Body of pancreas (tissue), 4 donors: ENCODE measurements at regions not wholly inside any gene's neighbourhood (a gene's known extent, or its start where the extent isn't known, plus 50 kb on each side); places are given as distances from the start of the nearest gene placed in this dataset.

Experiments used
- CTCF ChIP-seq, 7 experiments: fragments of 450-650 bp in 4 of 7; fragments of 200-600 bp in 3 of 7; sonication (generic) in 3 of 7; IDR thresholded peaks; one replicate each; pipeline ENCODE4 v1.5.1; 2016 to 2019; ENCODE audit warnings: antibody characterized with exemption in 7 of 7
- POLR2A ChIP-seq, 3 donors: fragments of 450-650 bp; IDR thresholded peaks; one replicate each; pipeline ENCODE4 v1.6.1; 2016; ENCODE audit warnings: antibody characterized with exemption in 3 of 3, mild to moderate bottlenecking in 2 of 3

GRCh38 chr14:35938770-35939169 is 112.6 kb downstream of the BRMS1L start:
- TF ChIP-seq POLR2A (IDR thresholded peaks at IDR 0.05) = no peak
- TF ChIP-seq CTCF (IDR thresholded peaks at IDR 0.05) = no peak
